Endodermal cell (in vitro differentiated cells): ENCODE measurements at regions not wholly inside any gene's neighbourhood (a gene's known extent, or its start where the extent isn't known, plus 50 kb on each side); places are given as distances from the start of the nearest gene placed in this dataset.

ENCODE experiments used
- DNase-seq: peaks from one replicate; pipeline ENCODE4 v3.0.0-alpha.2; 2017
- H3K27ac ChIP-seq: 2 replicates; pipeline ENCODE4 v1.5.1; 2013; ENCODE audit warnings: mild to moderate bottlenecking, low read depth, low read length, moderate library complexity
- H3K27me3 ChIP-seq: 2 replicates; pipeline ENCODE4 v1.6.1; 2013; ENCODE audit warnings: mild to moderate bottlenecking, low read length, moderate library complexity; ENCODE audit not compliant: insufficient read depth, control insufficient read depth, poor library complexity, severe bottlenecking
- H3K36me3 ChIP-seq: 2 replicates; pipeline ENCODE4 v1.7.0; 2013; ENCODE audit warnings: mild to moderate bottlenecking, low read length, moderate library complexity; ENCODE audit not compliant: control insufficient read depth, insufficient read depth
- H3K4me1 ChIP-seq: one replicate; pipeline ENCODE4 v1.7.0; 2013; ENCODE audit warnings: low read length; ENCODE audit not compliant: control insufficient read depth, insufficient read depth
- H3K4me3 ChIP-seq: 2 replicates; pipeline ENCODE4 v1.5.1; 2013; ENCODE audit warnings: mild to moderate bottlenecking, low read length, moderate library complexity
- H3K9ac ChIP-seq: 2 replicates; pipeline ENCODE4 v1.6.1; 2013; ENCODE audit warnings: mild to moderate bottlenecking, low read length, moderate library complexity; ENCODE audit not compliant: poor library complexity, severe bottlenecking; ENCODE audit errors: extremely low read depth
- H3K9me3 ChIP-seq: 2 replicates; pipeline ENCODE4 v1.6.1; 2013; ENCODE audit warnings: mild to moderate bottlenecking, low read length, moderate library complexity; ENCODE audit not compliant: control insufficient read depth
- H3K27ac Mint-ChIP-seq: 2 replicates; pipeline ENCODE4 v1.8.0; 2020; ENCODE audit warnings: mixed read lengths
- H3K27me3 Mint-ChIP-seq: 2 replicates; pipeline ENCODE4 v1.8.0; 2021; ENCODE audit warnings: mild to moderate bottlenecking, mixed read lengths; ENCODE audit not compliant: insufficient read depth
- H3K36me3 Mint-ChIP-seq: 2 replicates; pipeline ENCODE4 v1.8.0; 2020; ENCODE audit warnings: low read depth, mixed read lengths
- H3K4me1 Mint-ChIP-seq: 2 replicates; pipeline ENCODE4 v1.8.0; 2020; ENCODE audit warnings: mixed read lengths
- H3K4me3 Mint-ChIP-seq: 2 replicates; pipeline ENCODE4 v1.8.0; 2020; ENCODE audit warnings: mild to moderate bottlenecking, moderate library complexity, mixed read lengths
- H3K9me3 Mint-ChIP-seq: 2 replicates; pipeline ENCODE4 v1.8.0; 2020; ENCODE audit warnings: mild to moderate bottlenecking, mixed read lengths
- CTCF ChIP-seq: fragments of 200-600 bp; sonication (generic); conservative IDR thresholded peaks from 2 replicates; pipeline ENCODE4 v1.5.0; 2021; ENCODE audit warnings: antibody characterized with exemption, mild to moderate bottlenecking
- WGBS, 2 experiments: methylation state at CpG; one replicate each; pipeline versions ENCODE4 v1.1.5 to v1.1.7; 2013; ENCODE audit warnings: missing lambda C conversion rate in 2 of 2, mixed read lengths in 1 of 2; ENCODE audit not compliant: insufficient coverage in 1 of 2, insufficient read length in 1 of 2; 5-methylcytosine and 5-hydroxymethylcytosine counted together

- Histone ChIP-seq H3K9me3 (no peaks in the 10 kb centered on the region), H3K27me3 (no peaks in the 10 kb centered on the region), H3K27ac (no peak overlapping the region), H3K4me1 (no peaks in the 10 kb centered on the region), H3K9ac (no peak overlapping the region), H3K4me3 (no peak overlapping the region), H3K36me3 (no peaks in the 10 kb centered on the region)
- H3K4me1 Mint-ChIP-seq: no peaks in the 10 kb centered on the region
- H3K27ac Mint-ChIP-seq: no peak overlapping the region
- no peak for DNase-seq
- TF ChIP-seq CTCF: no peak
- no peak overlapping the region for H3K4me3 Mint-ChIP-seq
- H3K27me3 Mint-ChIP-seq: no peaks in the 10 kb centered on the region
- H3K9me3 Mint-ChIP-seq: no peaks in the 10 kb centered on the region
- no peaks in the 10 kb centered on the region for H3K36me3 Mint-ChIP-seq
Measured at GRCh38 chr4:130368668-130369067, 1272.7 kb downstream of the C4orf33 start.

- Histone ChIP-seq H3K4me1 (no peaks in the 10 kb centered on the region), H3K27me3 (no peaks in the 10 kb centered on the region), H3K27ac (no peak overlapping the region), H3K4me3 (no peak overlapping the region), H3K36me3 (no peaks in the 10 kb centered on the region), H3K9me3 (no peaks in the 10 kb centered on the region), H3K9ac (no peak overlapping the region)
- no peaks in the 10 kb centered on the region for H3K36me3 Mint-ChIP-seq
- H3K27ac Mint-ChIP-seq: no peak overlapping the region
- no peaks in the 10 kb centered on the region for H3K27me3 Mint-ChIP-seq
- H3K9me3 Mint-ChIP-seq: no peaks in the 10 kb centered on the region
- TF ChIP-seq CTCF: no peak
- H3K4me1 Mint-ChIP-seq: no peaks in the 10 kb centered on the region
- no peak for DNase-seq
- H3K4me3 Mint-ChIP-seq: no peak overlapping the region
Measured at GRCh38 chr4:130393231-130393630, 1297.3 kb downstream of the C4orf33 start.

GRCh38 chr4:130393642-130394041 lies 1297.7 kb downstream of the C4orf33 start:
- no peaks in the 10 kb centered on the region for H3K36me3 Mint-ChIP-seq
- no peaks in the 10 kb centered on the region for H3K9me3 ChIP-seq
- TF ChIP-seq CTCF: no peak
- H3K4me1 ChIP-seq: no peaks in the 10 kb centered on the region
- H3K36me3 ChIP-seq: no peaks in the 10 kb centered on the region
- no peak overlapping the region for H3K4me3 ChIP-seq
- no peak overlapping the region for H3K27ac Mint-ChIP-seq
- WGBS, 2 experiments: 93 to 96% methylated on average over 2 to 3 of the region's 3 CpGs
- no peak for DNase-seq
- no peak overlapping the region for H3K4me3 Mint-ChIP-seq
- H3K4me1 Mint-ChIP-seq: no peaks in the 10 kb centered on the region
- no peaks in the 10 kb centered on the region for H3K27me3 ChIP-seq
- H3K27me3 Mint-ChIP-seq: no peaks in the 10 kb centered on the region
- no peaks in the 10 kb centered on the region for H3K9me3 Mint-ChIP-seq
- no peak overlapping the region for H3K9ac ChIP-seq
- no peak overlapping the region for H3K27ac ChIP-seq
